ENCODE measurements at regions not wholly inside any gene's neighbourhood (a gene's known extent, or its start where the extent isn't known, plus 50 kb on each side); places are given as distances from the start of the nearest gene placed in this dataset.

- ChIA-PET CTCF (interaction anchor here (0.6 kb wide), 1 partner anchor 131 kb away, joined by 3 read pairs; no protein-coding TSS in a partner anchor), POLR2A (no interaction called here)
- no peaks in the 10 kb centered on the region for H3K9me3 Mint-ChIP-seq
- H3K4me1 Mint-ChIP-seq (ENCODE audit: low read depth): no peaks in the 10 kb centered on the region
- H3K4me3 Mint-ChIP-seq: no peak overlapping the region
- H3K27me3 Mint-ChIP-seq: no peaks in the 10 kb centered on the region
- H3K36me3 Mint-ChIP-seq (ENCODE audit: low read depth): no peaks in the 10 kb centered on the region
- TF ChIP-seq CTCF (IDR thresholded peaks at IDR 0.05): no peak
- H3K27ac Mint-ChIP-seq: no peak overlapping the region
- no peak for DNase-seq
- intact Hi-C loops (cut with micrococcal nuclease): no loop called here
- no peak for ATAC-seq
Observed at GRCh38 chr11:112478806-112479205, 218.1 kb upstream of the PLET1 start.

GRCh38 chr11:112481431-112481830 is 220.8 kb upstream of the PLET1 start:
- no peak overlapping the region for H3K27ac Mint-ChIP-seq
- ATAC-seq (no peak), DNase-seq (no peak)
- H3K36me3 Mint-ChIP-seq (ENCODE audit: low read depth): no peaks in the 10 kb centered on the region
- no peak overlapping the region for H3K4me3 Mint-ChIP-seq
- H3K4me1 Mint-ChIP-seq (ENCODE audit: low read depth): no peaks in the 10 kb centered on the region
- POLR2A ChIA-PET: no interaction called here
- H3K9me3 Mint-ChIP-seq: no peaks in the 10 kb centered on the region
- H3K27me3 Mint-ChIP-seq: no peaks in the 10 kb centered on the region
- CTCF ChIA-PET: interaction anchor here (1.2 kb wide), 1 partner anchor 16 kb away, joined by 3 read pairs; no protein-coding TSS in a partner anchor
- intact Hi-C loops (cut with micrococcal nuclease): no loop called here
- no peak for TF ChIP-seq CTCF (IDR thresholded peaks at IDR 0.05)

GRCh38 chr11:112481893-112482292 is 221.2 kb upstream of the PLET1 start:
- H3K36me3 Mint-ChIP-seq (ENCODE audit: low read depth): no peaks in the 10 kb centered on the region
- no peak overlapping the region for H3K4me3 Mint-ChIP-seq
- DNase-seq (no peak), ATAC-seq (no peak)
- intact Hi-C loops (cut with micrococcal nuclease): no loop called here
- no peaks in the 10 kb centered on the region for H3K4me1 Mint-ChIP-seq (ENCODE audit: low read depth)
- H3K27ac Mint-ChIP-seq: no peak overlapping the region
- TF ChIP-seq CTCF (IDR thresholded peaks at IDR 0.05): no peak
- POLR2A ChIA-PET: no interaction called here
- CTCF ChIA-PET: interaction anchor here (1.2 kb wide), 1 partner anchor 16 kb away, joined by 3 read pairs; no protein-coding TSS in a partner anchor
- no peaks in the 10 kb centered on the region for H3K27me3 Mint-ChIP-seq
- H3K9me3 Mint-ChIP-seq: no peaks in the 10 kb centered on the region

- no peak overlapping the region for H3K27ac Mint-ChIP-seq
- ChIA-PET CTCF (no interaction called here), POLR2A (no interaction called here)
- DNase-seq (no peak), ATAC-seq (no peak)
- intact Hi-C loops (cut with micrococcal nuclease): no loop called here
- no peak overlapping the region for H3K4me3 Mint-ChIP-seq
- H3K36me3 Mint-ChIP-seq (ENCODE audit: low read depth): no peaks in the 10 kb centered on the region
- peaks cover 6% of the 10 kb centered on the region for H3K27me3 Mint-ChIP-seq
- no peak for TF ChIP-seq CTCF (IDR thresholded peaks at IDR 0.05)
- no peaks in the 10 kb centered on the region for H3K9me3 Mint-ChIP-seq
- H3K4me1 Mint-ChIP-seq (ENCODE audit: low read depth): no peaks in the 10 kb centered on the region
Observed at GRCh38 chr11:112485280-112485679, 224.6 kb upstream of the PLET1 start.

- ChIA-PET CTCF (interaction anchor here (1.4 kb wide), 1 partner anchor 90 kb away, joined by 4 read pairs; no protein-coding TSS in a partner anchor), POLR2A (no interaction called here)
- Mint-ChIP-seq H3K27me3 (no peaks in the 10 kb centered on the region), H3K9me3 (no peaks in the 10 kb centered on the region), H3K4me1 (ENCODE audit: low read depth) (no peaks in the 10 kb centered on the region), H3K4me3 (no peak overlapping the region), H3K36me3 (ENCODE audit: low read depth) (no peaks in the 10 kb centered on the region), H3K27ac (no peak overlapping the region)
- TF ChIP-seq CTCF (IDR thresholded peaks at IDR 0.05): no peak
- intact Hi-C loops (cut with micrococcal nuclease): no loop called here
- ATAC-seq (no peak), DNase-seq (no peak)
Observed at GRCh38 chr11:112497826-112498225, 237.2 kb upstream of the PLET1 start.

All from activated CD8-positive, alpha-beta T cell treated with anti-CD3 and anti-CD28 coated beads for 36 hours (primary cell).